ENCODE measurements at regions not wholly inside any gene's neighbourhood (a gene's known extent, or its start where the extent isn't known, plus 50 kb on each side); places are given as distances from the start of the nearest gene placed in this dataset.

DNA sequence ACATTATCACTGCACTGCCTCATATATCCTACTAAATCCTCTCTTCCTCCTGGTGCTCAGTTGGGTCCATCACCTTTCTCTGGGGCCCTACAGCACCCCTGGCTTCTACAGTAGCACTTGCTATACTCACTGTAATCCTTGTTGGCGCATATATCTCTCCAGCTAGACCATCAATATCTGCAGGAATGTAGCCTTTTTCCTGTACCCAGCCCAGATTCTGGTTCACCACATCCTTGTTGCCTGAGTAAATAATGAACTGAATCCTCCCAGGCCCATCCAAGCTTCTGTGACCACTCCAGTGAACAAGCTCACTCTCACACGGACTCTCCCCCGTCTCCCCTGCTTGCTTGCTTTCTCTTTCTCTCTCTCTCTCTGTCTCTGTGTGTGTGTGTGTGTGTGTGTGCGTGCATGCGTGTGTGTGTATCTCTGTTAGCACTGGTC, 62.5 kb upstream of the LIPC start:
- Histone ChIP-seq H3K9me3 (peaks cover 0 to 9% (median 2%) of the 10 kb centered on the region in 4 donors), H3K4me3 (no peak overlapping the region), H3K36me3 (no peaks in the 10 kb centered on the region), H3K4me1 (no peaks in the 10 kb centered on the region), H3K27me3 (no peaks in the 10 kb centered on the region), H3K27ac (replicated peaks in 1 of 4) (no peak overlapping the region)
- no peak for TF ChIP-seq EP300 (IDR thresholded peaks at IDR 0.05)
- TF ChIP-seq CTCF (IDR thresholded peaks at IDR 0.05), result no peak
- no peak for TF ChIP-seq POLR2AphosphoS5 (IDR thresholded peaks at IDR 0.05)
- TF ChIP-seq POLR2A (IDR thresholded peaks at IDR 0.05; ENCODE audit: low read depth), result no peak
- peak; percentile 89 for DNase-seq (ENCODE audit: extremely low spot score)
- 72% methylated on average over 5 of the region's 5 CpGs for WGBS
- intact Hi-C loops (cut with DNase I), result no loop called here

- WGBS, result 85% methylated on average over 3 of the region's 3 CpGs
- TF ChIP-seq EP300 (IDR thresholded peaks at IDR 0.05) (no peak), CTCF (IDR thresholded peaks at IDR 0.05) (no peak), POLR2AphosphoS5 (IDR thresholded peaks at IDR 0.05) (no peak), POLR2A (IDR thresholded peaks at IDR 0.05; ENCODE audit: low read depth) (no peak)
- Histone ChIP-seq H3K27me3 (no peaks in the 10 kb centered on the region), H3K4me1 (no peaks in the 10 kb centered on the region), H3K36me3 (no peaks in the 10 kb centered on the region), H3K27ac (replicated peaks in 1 of 4) (no peak overlapping the region), H3K4me3 (no peak overlapping the region), H3K9me3 (peaks cover 0 to 3% (median under 1%) of the 10 kb centered on the region in 4 donors)
- intact Hi-C loops (cut with DNase I), result no loop called here
- no peak for DNase-seq (ENCODE audit: extremely low spot score)
Measured at GRCh38 chr15:58369956-58370355, 61.8 kb upstream of the LIPC start.

- no peak for TF ChIP-seq EP300 (IDR thresholded peaks at IDR 0.05)
- no peak for TF ChIP-seq CTCF (IDR thresholded peaks at IDR 0.05)
- TF ChIP-seq POLR2A (IDR thresholded peaks at IDR 0.05; ENCODE audit: low read depth), result no peak
- TF ChIP-seq POLR2AphosphoS5 (IDR thresholded peaks at IDR 0.05), result no peak
- H3K27ac ChIP-seq (replicated peaks in 1 of 4), result no peak overlapping the region
- H3K4me3 ChIP-seq, result no peak overlapping the region
- no peaks in the 10 kb centered on the region for H3K27me3 ChIP-seq
- no peaks in the 10 kb centered on the region for H3K4me1 ChIP-seq
- WGBS, result 90% methylated on average over 3 of the region's 3 CpGs
- DNase-seq (ENCODE audit: extremely low spot score), result peak; percentile 50
- H3K36me3 ChIP-seq, result no peaks in the 10 kb centered on the region
- intact Hi-C loops (cut with DNase I), result no loop called here
- H3K9me3 ChIP-seq, result peaks cover 0 to 9% (median 6%) of the 10 kb centered on the region in 4 donors
Measured at GRCh38 chr15:58374147-58374546, 57.6 kb upstream of the LIPC start.

DNA sequence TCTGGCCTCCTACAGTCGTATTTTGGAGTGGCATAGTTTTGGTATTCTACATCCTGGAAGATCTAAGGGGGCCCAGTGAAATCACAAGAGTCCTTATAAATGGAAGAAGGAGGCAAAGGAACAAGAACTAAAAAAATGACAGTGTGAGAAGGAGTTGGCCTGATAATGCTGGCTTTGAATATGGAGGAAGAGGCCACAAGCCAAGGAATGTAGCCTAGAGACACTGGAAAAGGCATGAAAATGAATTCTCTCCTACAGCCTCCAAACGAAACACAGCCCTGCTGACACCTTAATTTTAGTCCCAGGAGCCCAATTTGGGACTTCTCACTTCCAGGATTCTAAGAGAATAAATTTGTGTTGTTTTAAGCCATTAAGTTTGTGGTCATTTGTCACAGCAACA, 54.6 kb upstream of the LIPC start:
- Histone ChIP-seq H3K27me3 (no peaks in the 10 kb centered on the region), H3K4me3 (no peak overlapping the region), H3K4me1 (no peaks in the 10 kb centered on the region), H3K9me3 (peaks cover 0 to 9% (median 6%) of the 10 kb centered on the region in 4 donors), H3K27ac (replicated peaks in 1 of 4) (no peak overlapping the region), H3K36me3 (no peaks in the 10 kb centered on the region)
- WGBS, result 79% methylated on average over 2 of the region's 2 CpGs
- DNase-seq (ENCODE audit: extremely low spot score), result no peak
- intact Hi-C loops (cut with DNase I), result no loop called here
- TF ChIP-seq POLR2A (IDR thresholded peaks at IDR 0.05; ENCODE audit: low read depth) (no peak), CTCF (IDR thresholded peaks at IDR 0.05) (no peak), EP300 (IDR thresholded peaks at IDR 0.05) (no peak), POLR2AphosphoS5 (IDR thresholded peaks at IDR 0.05) (no peak)
